Fibroblast of lung (primary cell): ENCODE measurements at regions not wholly inside any gene's neighbourhood (a gene's known extent, or its start where the extent isn't known, plus 50 kb on each side); places are given as distances from the start of the nearest gene placed in this dataset.

Source experiments
- DNase-seq, 2 donors: peaks; one replicate each; pipeline versions ENCODE4 v3.0.0 to v3.0.0-alpha.2; 2010; ENCODE audit warnings: low read depth in 2 of 2
- H2AFZ ChIP-seq: 2 replicates; pipeline ENCODE4 v1.5.1; 2012; ENCODE audit warnings: low read length, control low read depth, inconsistent platforms
- H3K27ac ChIP-seq: 2 replicates; pipeline ENCODE4 v1.5.1; 2011; ENCODE audit warnings: low read length, control low read depth; ENCODE audit not compliant: insufficient read depth
- H3K27me3 ChIP-seq: 2 replicates; pipeline ENCODE4 v1.5.1; 2011; ENCODE audit warnings: mild to moderate bottlenecking, low read length; ENCODE audit not compliant: control insufficient read depth, insufficient read depth
- H3K36me3 ChIP-seq: 2 replicates; pipeline ENCODE4 v1.5.1; 2011; ENCODE audit warnings: low read length; ENCODE audit not compliant: control insufficient read depth, insufficient read depth
- H3K4me1 ChIP-seq: 2 replicates; pipeline ENCODE4 v1.5.1; 2011; ENCODE audit warnings: low read length; ENCODE audit not compliant: control insufficient read depth, insufficient read depth; ENCODE audit errors: extremely low read depth
- H3K4me2 ChIP-seq: 2 replicates; pipeline ENCODE4 v1.5.1; 2011; ENCODE audit warnings: low read length, control low read depth; ENCODE audit not compliant: insufficient read depth; ENCODE audit errors: extremely low read depth
- H3K4me3 ChIP-seq, 4 experiments: fragments of 200-600 bp in 1 of 4; sonication (generic) in 1 of 4; replicated peaks in 1 of 4; 2 replicates each; pipeline ENCODE4 v1.5.1; 2011 to 2016; ENCODE audit warnings: low read length in 4 of 4, low read depth in 3 of 4, mild to moderate bottlenecking in 3 of 4, control low read depth in 2 of 4, inconsistent platforms in 1 of 4, mixed read lengths in 1 of 4; ENCODE audit not compliant: insufficient read depth in 1 of 4; ENCODE audit errors: control extremely low read depth in 1 of 4
- H3K79me2 ChIP-seq: 2 replicates; pipeline ENCODE4 v1.5.1; 2012; ENCODE audit warnings: mild to moderate bottlenecking, low read length, inconsistent platforms; ENCODE audit not compliant: control insufficient read depth, insufficient read depth
- H3K9ac ChIP-seq: 2 replicates; pipeline ENCODE4 v1.5.1; 2011; ENCODE audit warnings: mild to moderate bottlenecking, low read length, control low read depth; ENCODE audit not compliant: insufficient read depth
- H3K9me3 ChIP-seq: 2 replicates; pipeline ENCODE4 v1.5.1; 2012; ENCODE audit warnings: low read depth, low read length; ENCODE audit not compliant: control insufficient read depth, insufficient read depth
- H4K20me1 ChIP-seq: 2 replicates; pipeline ENCODE4 v1.5.1; 2011; ENCODE audit warnings: low read length; ENCODE audit not compliant: control insufficient read depth, insufficient read depth; ENCODE audit errors: extremely low read depth
- EZH2 ChIP-seq: IDR thresholded peaks from 2 replicates; pipeline ENCODE4 v1.5.1; 2012; ENCODE audit warnings: low read length, control low read depth, mild to moderate bottlenecking; ENCODE audit errors: missing control alignments
- TF ChIP-seq, protein P1 (sequence below), 2 donors: IDR thresholded peaks in 1 of 2; conservative IDR thresholded peaks in 1 of 2; 1 replicate in 1 of 2; 2 replicates in 1 of 2; pipeline ENCODE4 v1.5.1; 2011 to 2012; ENCODE audit warnings: low read length in 2 of 2, control low read depth in 1 of 2, inconsistent platforms in 1 of 2, low read depth in 1 of 2, mild to moderate bottlenecking in 1 of 2

DNA sequence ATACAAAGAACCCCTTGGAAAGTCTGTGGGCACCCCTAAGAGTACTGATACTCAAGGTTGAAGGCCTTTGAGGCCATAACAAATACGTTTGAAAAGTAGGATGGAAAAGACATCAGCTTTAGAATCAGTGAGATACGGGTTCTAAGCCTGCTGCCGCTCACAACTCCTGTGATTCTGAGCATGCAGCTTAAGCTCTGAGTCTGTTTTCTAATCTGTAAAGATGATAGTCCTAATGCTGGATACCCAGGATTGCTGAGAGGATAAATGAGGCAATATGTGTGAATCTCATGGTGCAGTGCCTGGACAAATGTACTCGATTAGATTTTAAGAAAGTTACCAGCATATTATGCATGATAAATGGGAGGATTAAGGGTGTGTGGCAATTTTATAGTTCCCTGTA lies 321.0 kb upstream of the HSF2 start:
- no peak for DNase-seq
- no peak overlapping the region for H2AFZ ChIP-seq
- H3K36me3 ChIP-seq = no peaks in the 10 kb centered on the region
- H3K4me2 ChIP-seq = no peak overlapping the region
- no peaks in the 10 kb centered on the region for H3K9me3 ChIP-seq
- H3K4me1 ChIP-seq = no peaks in the 10 kb centered on the region
- no peak overlapping the region for H3K27ac ChIP-seq
- H3K27me3 ChIP-seq = no peaks in the 10 kb centered on the region
- H3K9ac ChIP-seq = no peak overlapping the region
- H3K4me3 ChIP-seq = no peak overlapping the region
- H3K79me2 ChIP-seq = no peaks in the 10 kb centered on the region
- TF ChIP-seq, protein P1, sequence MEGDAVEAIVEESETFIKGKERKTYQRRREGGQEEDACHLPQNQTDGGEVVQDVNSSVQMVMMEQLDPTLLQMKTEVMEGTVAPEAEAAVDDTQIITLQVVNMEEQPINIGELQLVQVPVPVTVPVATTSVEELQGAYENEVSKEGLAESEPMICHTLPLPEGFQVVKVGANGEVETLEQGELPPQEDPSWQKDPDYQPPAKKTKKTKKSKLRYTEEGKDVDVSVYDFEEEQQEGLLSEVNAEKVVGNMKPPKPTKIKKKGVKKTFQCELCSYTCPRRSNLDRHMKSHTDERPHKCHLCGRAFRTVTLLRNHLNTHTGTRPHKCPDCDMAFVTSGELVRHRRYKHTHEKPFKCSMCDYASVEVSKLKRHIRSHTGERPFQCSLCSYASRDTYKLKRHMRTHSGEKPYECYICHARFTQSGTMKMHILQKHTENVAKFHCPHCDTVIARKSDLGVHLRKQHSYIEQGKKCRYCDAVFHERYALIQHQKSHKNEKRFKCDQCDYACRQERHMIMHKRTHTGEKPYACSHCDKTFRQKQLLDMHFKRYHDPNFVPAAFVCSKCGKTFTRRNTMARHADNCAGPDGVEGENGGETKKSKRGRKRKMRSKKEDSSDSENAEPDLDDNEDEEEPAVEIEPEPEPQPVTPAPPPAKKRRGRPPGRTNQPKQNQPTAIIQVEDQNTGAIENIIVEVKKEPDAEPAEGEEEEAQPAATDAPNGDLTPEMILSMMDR (conservative IDR thresholded peaks at IDR 0.05 in 1 of 2, IDR thresholded peaks at IDR 0.05 in 1 of 2; ENCODE audit: low read depth in 1 of 2, low read length in 2 of 2) = no peak
- no peak for TF ChIP-seq EZH2
- no peaks in the 10 kb centered on the region for H4K20me1 ChIP-seq

DNA sequence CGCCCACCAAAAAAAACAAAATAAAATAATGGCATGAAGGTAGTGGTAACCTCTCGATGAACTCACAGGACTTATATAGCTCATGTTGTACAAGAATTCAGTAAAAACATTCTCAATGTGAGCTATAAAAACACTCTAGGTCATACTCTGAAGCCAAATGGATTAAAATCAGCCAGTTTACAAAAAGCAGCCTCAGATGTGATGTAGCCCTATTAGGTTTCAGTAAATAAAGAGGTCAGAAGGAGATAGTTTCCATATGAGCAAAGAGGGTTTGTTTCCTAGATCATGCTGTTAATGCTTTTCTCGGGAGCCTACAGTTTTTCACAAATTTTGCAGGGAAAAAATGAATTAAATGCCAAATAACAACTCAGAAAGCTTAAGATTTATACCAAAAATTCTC lies 319.5 kb upstream of the HSF2 start:
- no peak overlapping the region for H3K27ac ChIP-seq
- no peak for DNase-seq
- no peaks in the 10 kb centered on the region for H4K20me1 ChIP-seq
- H3K4me2 ChIP-seq = no peak overlapping the region
- no peaks in the 10 kb centered on the region for H3K9me3 ChIP-seq
- no peaks in the 10 kb centered on the region for H3K36me3 ChIP-seq
- no peaks in the 10 kb centered on the region for H3K79me2 ChIP-seq
- H2AFZ ChIP-seq = no peak overlapping the region
- no peaks in the 10 kb centered on the region for H3K27me3 ChIP-seq
- TF ChIP-seq, protein P1 (conservative IDR thresholded peaks at IDR 0.05 in 1 of 2, IDR thresholded peaks at IDR 0.05 in 1 of 2; ENCODE audit: low read depth in 1 of 2, low read length in 2 of 2) = no peak
- TF ChIP-seq EZH2 = no peak
- H3K4me3 ChIP-seq = no peak overlapping the region
- H3K4me1 ChIP-seq = no peaks in the 10 kb centered on the region
- no peak overlapping the region for H3K9ac ChIP-seq

DNA sequence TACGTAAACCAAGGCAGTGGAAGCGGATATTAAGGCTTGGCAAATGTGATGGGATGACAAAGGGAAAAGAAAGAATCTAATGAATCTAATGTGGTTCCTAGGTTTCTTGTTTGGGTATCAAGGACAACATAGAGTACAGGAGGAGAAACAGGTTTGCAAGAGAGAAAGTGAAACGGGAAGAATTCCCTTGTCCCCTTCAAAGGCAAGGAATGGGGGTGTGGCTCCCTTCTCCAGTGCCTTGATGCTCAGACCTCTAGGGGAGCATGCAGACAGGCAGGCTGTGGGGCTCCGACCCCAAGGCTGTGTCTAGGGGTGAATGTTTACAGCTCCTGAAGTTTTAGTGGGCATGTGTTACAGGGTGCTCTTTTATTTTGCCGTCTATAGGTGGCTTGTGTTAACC lies 317.5 kb upstream of the HSF2 start:
- no peaks in the 10 kb centered on the region for H3K4me1 ChIP-seq
- H3K9ac ChIP-seq = no peak overlapping the region
- no peak overlapping the region for H2AFZ ChIP-seq
- TF ChIP-seq EZH2 = no peak
- TF ChIP-seq, protein P1 (conservative IDR thresholded peaks at IDR 0.05 in 1 of 2, IDR thresholded peaks at IDR 0.05 in 1 of 2; ENCODE audit: low read depth in 1 of 2, low read length in 2 of 2) = no peak
- H3K4me3 ChIP-seq = no peak overlapping the region
- no peaks in the 10 kb centered on the region for H4K20me1 ChIP-seq
- no peaks in the 10 kb centered on the region for H3K9me3 ChIP-seq
- no peaks in the 10 kb centered on the region for H3K36me3 ChIP-seq
- no peaks in the 10 kb centered on the region for H3K27me3 ChIP-seq
- DNase-seq = no peak
- peak overlapping the region; percentile 13 for H3K4me2 ChIP-seq
- no peak overlapping the region for H3K27ac ChIP-seq
- H3K79me2 ChIP-seq = no peaks in the 10 kb centered on the region
